HepG2 (cell line): ENCODE measurements at regions not wholly inside any gene's neighbourhood (a gene's known extent, or its start where the extent isn't known, plus 50 kb on each side); places are given as distances from the start of the nearest gene placed in this dataset.

Experiments used
- ATAC-seq: fragments of 200-7000 bp; cut with Tn5 transposase; 3 replicates; pipeline ENCODE4 v1.9.1; 2020; ENCODE audit warnings: mild to moderate bottlenecking, moderate library complexity
- BruUV-seq: library from RNA; stranded (reverse); fragments of 400-500 nt; replicated peaks from 2 replicates; lab custom pipeline; 2021; lab: Mats Ljungman, UMichigan
- CTCF ChIA-PET: fragments of 300-600 bp; formaldehyde crosslinking; extraction: SDS; loops from one replicate; lab custom pipeline; 2021; ENCODE audit warnings: low total read pairs, inconsistent platforms, low intra/inter-chr PET ratio; lab: Yijun Ruan, JAX
- POLR2A ChIA-PET: fragments of 350-600 bp; sonication (Branson Sonifier 250); formaldehyde crosslinking; loops from one replicate; lab custom pipeline; 2020; ENCODE audit warnings: antibody characterized with exemption, inconsistent platforms; lab: Yijun Ruan, JAX
- DNase-seq: peaks from one replicate; pipeline ENCODE4 v3.0.0-alpha.2; 2015; ENCODE audit warnings: low spot score
- FAIRE-seq: peaks from 3 replicates; lab custom pipeline; 2011; peaks lifted over from hg19 to GRCh38; lab: Jason Lieb, UNC
- H2AFZ ChIP-seq: one replicate; pipeline ENCODE4 v1.6.1; 2011; ENCODE audit warnings: low read length, inconsistent platforms
- H3K27ac ChIP-seq: fragments of 300-600 bp; 3 replicates; pipeline ENCODE4 v1.8.0; 2011; ENCODE audit warnings: mixed run types, mild to moderate bottlenecking, mixed read lengths, low read length, inconsistent platforms; ENCODE audit not compliant: insufficient read depth; ENCODE audit errors: extremely low read length
- H3K27me3 ChIP-seq, 2 experiments: fragments of 200-600 bp in 1 of 2; 2 replicates in 1 of 2; 3 replicates in 1 of 2; pipeline versions ENCODE4 v1.6.0 to v1.8.0; 2011; ENCODE audit warnings: low read length in 2 of 2, mild to moderate bottlenecking in 2 of 2, moderate library complexity in 2 of 2, inconsistent platforms in 1 of 2; ENCODE audit not compliant: insufficient read depth in 2 of 2, control insufficient read depth in 1 of 2
- H3K36me3 ChIP-seq, 2 experiments: fragments of 200-600 bp in 1 of 2; replicated peaks in 1 of 2; 2 replicates in 1 of 2; 3 replicates in 1 of 2; pipeline versions ENCODE4 v1.5.1 to v1.8.0; 2011; ENCODE audit warnings: low read length in 2 of 2, inconsistent platforms in 1 of 2; ENCODE audit not compliant: insufficient read depth in 2 of 2, control insufficient read depth in 1 of 2
- H3K4me1 ChIP-seq: 2 replicates; pipeline ENCODE4 v1.5.1; 2012; ENCODE audit warnings: low read length, inconsistent platforms; ENCODE audit not compliant: insufficient read depth
- H3K4me2 ChIP-seq: 2 replicates; pipeline ENCODE4 v1.6.0; 2011; ENCODE audit warnings: low read depth, low read length, inconsistent platforms
- H3K4me3 ChIP-seq, 3 experiments: fragments of 200-600 bp in 1 of 3; sonication (generic), shearing (Covaris generic) in 1 of 3; replicated peaks in 1 of 3; 2 replicates each; pipeline ENCODE4 v1.5.1; 2011 to 2016; ENCODE audit warnings: low read length in 3 of 3, inconsistent platforms in 2 of 3, low read depth in 2 of 3, mild to moderate bottlenecking in 2 of 3, control low read depth in 1 of 3, mixed read lengths in 1 of 3; ENCODE audit not compliant: insufficient read depth in 1 of 3
- H3K79me2 ChIP-seq: one replicate; pipeline ENCODE4 v1.6.1; 2011; ENCODE audit warnings: low read length, inconsistent platforms; ENCODE audit not compliant: insufficient read depth
- H3K9ac ChIP-seq: 2 replicates; pipeline ENCODE4 v1.6.0; 2011; ENCODE audit warnings: mild to moderate bottlenecking, low read depth, low read length, inconsistent platforms; ENCODE audit not compliant: insufficient read depth
- H3K9me3 ChIP-seq: 2 replicates; pipeline ENCODE4 v1.5.1; 2012; ENCODE audit warnings: mild to moderate bottlenecking, low read length
- H4K20me1 ChIP-seq: 2 replicates; pipeline ENCODE4 v1.6.0; 2011; ENCODE audit warnings: inconsistent platforms, mild to moderate bottlenecking, low read length, moderate library complexity; ENCODE audit not compliant: insufficient read depth
- HOXA7 ChIP-seq: sonication (generic); formaldehyde crosslinking; IDR thresholded peaks from 2 replicates; pipeline ENCODE4 v1.8.1; 2022; ENCODE audit warnings: mild to moderate bottlenecking, missing genetic modification reagents, moderate library complexity
- NR2C2 ChIP-seq: sonication (generic); formaldehyde crosslinking; IDR thresholded peaks from 2 replicates; pipeline ENCODE4 v1.4.0; 2020; ENCODE audit warnings: missing genetic modification reagents, mild to moderate bottlenecking, moderate library complexity, borderline replicate concordance
- RBFOX2 ChIP-seq: fragments of 200-400 bp; formaldehyde crosslinking; IDR thresholded peaks from 2 replicates; pipeline ENCODE4 v1.6.1; 2017; ENCODE audit warnings: low read depth, mild to moderate bottlenecking, low read length
- RXRB ChIP-seq: IDR thresholded peaks from 2 replicates; pipeline ENCODE4 v1.6.1; 2016; ENCODE audit warnings: borderline replicate concordance, missing genetic modification reagents, missing compliant biosample characterization
- TCF12 ChIP-seq, 2 experiments: fragments of 450-650 bp in 1 of 2; sonication (generic) in 1 of 2; formaldehyde crosslinking in 1 of 2; IDR thresholded peaks; 2 replicates each; pipeline versions ENCODE4 v1.6.1 to v1.8.0; 2017 to 2022; ENCODE audit warnings: antibody characterized with exemption in 1 of 2, mild to moderate bottlenecking in 1 of 2, missing genetic modification reagents in 1 of 2, moderate library complexity in 1 of 2
- ZNF143 ChIP-seq: sonication (generic); formaldehyde crosslinking; IDR thresholded peaks from 2 replicates; pipeline ENCODE4 v1.4.0; 2020; ENCODE audit warnings: missing genetic modification reagents
- ZNF296 ChIP-seq: sonication (generic); formaldehyde crosslinking; conservative IDR thresholded peaks from 2 replicates; pipeline ENCODE4 v1.5.0; 2020; ENCODE audit warnings: mild to moderate bottlenecking, missing genetic modification reagents
- ZNF337 ChIP-seq: sonication (generic); formaldehyde crosslinking; IDR thresholded peaks from 2 replicates; pipeline ENCODE4 v1.5.1; 2020; ENCODE audit warnings: missing genetic modification reagents, low read depth, mild to moderate bottlenecking, borderline replicate concordance
- ZNF619 ChIP-seq: sonication (generic); formaldehyde crosslinking; IDR thresholded peaks from 2 replicates; pipeline ENCODE4 v1.4.0; 2020; ENCODE audit warnings: mild to moderate bottlenecking, missing genetic modification reagents
- ZSCAN29 ChIP-seq: sonication (generic); formaldehyde crosslinking; conservative IDR thresholded peaks from 2 replicates; pipeline ENCODE4 v1.4.0; 2020; ENCODE audit warnings: mild to moderate bottlenecking, missing genetic modification reagents
- WGBS: methylation state at CpG from one replicate; pipeline ENCODE4 v1.1.6; 2017; ENCODE audit warnings: low lambda C conversion rate; 5-methylcytosine and 5-hydroxymethylcytosine counted together
- in situ Hi-C: cut with HindIII; loops from 2 replicates; pipeline ENCODE4 v1.10.0; 2017; ENCODE audit warnings: low pct_unique_long_range_greater_than_20kb; ENCODE audit not compliant: extremely low pct_ligation_motif_present
- intact Hi-C: fragments of 100-400 bp; cut with micrococcal nuclease; formaldehyde crosslinking; loops from one replicate; pipeline ENCODE4 v1.10.0; 2022; ENCODE audit not compliant: unreplicated experiment
- TF ChIP-seq, protein P1 (sequence below): sonication (generic); formaldehyde crosslinking; IDR thresholded peaks from 2 replicates; pipeline ENCODE4 v1.4.0; 2020; ENCODE audit warnings: mild to moderate bottlenecking, missing genetic modification reagents
- TF ChIP-seq, protein P2 (sequence below): sonication (generic); formaldehyde crosslinking; IDR thresholded peaks from 2 replicates; pipeline ENCODE4 v1.5.1; 2020; ENCODE audit warnings: mild to moderate bottlenecking, missing genetic modification reagents, moderate library complexity
- TF ChIP-seq, protein P3 (sequence below): IDR thresholded peaks from 2 replicates; pipeline ENCODE4 v1.6.1; 2018; ENCODE audit warnings: missing genetic modification reagents, mild to moderate bottlenecking, missing compliant biosample characterization
- TF ChIP-seq, protein P4 (sequence below): sonication (generic); formaldehyde crosslinking; IDR thresholded peaks from 2 replicates; pipeline ENCODE4 v1.4.0; 2020; ENCODE audit warnings: mild to moderate bottlenecking, missing genetic modification reagents, borderline replicate concordance

DNA sequence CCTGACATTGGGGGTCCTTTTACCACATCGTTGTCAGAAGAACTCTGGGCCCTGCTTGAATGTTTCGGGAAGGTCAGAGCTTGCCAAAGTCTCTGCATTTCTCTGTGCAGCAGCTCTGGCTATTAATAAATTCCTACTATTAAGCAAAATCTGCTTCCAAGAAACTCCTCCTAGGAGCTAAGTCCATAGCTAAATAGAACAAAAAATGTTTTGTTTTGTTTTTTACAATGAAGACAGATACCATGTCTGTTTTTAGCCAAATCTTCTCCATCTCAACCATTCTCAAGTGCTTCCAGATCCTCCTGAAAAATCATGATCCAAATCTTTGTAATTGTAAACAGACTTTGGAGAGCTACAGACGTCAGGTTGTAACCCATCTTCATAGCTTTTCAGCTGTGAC, 161.6 kb downstream of the SPATA18 start:
- DNase-seq (no peak), FAIRE-seq (no peak), ATAC-seq (no peak)
- Histone ChIP-seq H3K4me2 (no peak overlapping the region), H3K4me3 (no peak overlapping the region), H3K9me3 (no peaks in the 10 kb centered on the region), H3K79me2 (no peaks in the 10 kb centered on the region), H3K9ac (no peak overlapping the region), H3K27ac (no peak overlapping the region), H4K20me1 (no peaks in the 10 kb centered on the region), H3K4me1 (no peaks in the 10 kb centered on the region), H2AFZ (no peak overlapping the region), H3K27me3 (no peaks in the 10 kb centered on the region), H3K36me3 (no peaks in the 10 kb centered on the region)
- TF ChIP-seq, protein P1, sequence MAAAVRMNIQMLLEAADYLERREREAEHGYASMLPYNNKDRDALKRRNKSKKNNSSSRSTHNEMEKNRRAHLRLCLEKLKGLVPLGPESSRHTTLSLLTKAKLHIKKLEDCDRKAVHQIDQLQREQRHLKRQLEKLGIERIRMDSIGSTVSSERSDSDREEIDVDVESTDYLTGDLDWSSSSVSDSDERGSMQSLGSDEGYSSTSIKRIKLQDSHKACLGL (CRISPR knock-in tag) = no peak
- TF ChIP-seq, protein P2, sequence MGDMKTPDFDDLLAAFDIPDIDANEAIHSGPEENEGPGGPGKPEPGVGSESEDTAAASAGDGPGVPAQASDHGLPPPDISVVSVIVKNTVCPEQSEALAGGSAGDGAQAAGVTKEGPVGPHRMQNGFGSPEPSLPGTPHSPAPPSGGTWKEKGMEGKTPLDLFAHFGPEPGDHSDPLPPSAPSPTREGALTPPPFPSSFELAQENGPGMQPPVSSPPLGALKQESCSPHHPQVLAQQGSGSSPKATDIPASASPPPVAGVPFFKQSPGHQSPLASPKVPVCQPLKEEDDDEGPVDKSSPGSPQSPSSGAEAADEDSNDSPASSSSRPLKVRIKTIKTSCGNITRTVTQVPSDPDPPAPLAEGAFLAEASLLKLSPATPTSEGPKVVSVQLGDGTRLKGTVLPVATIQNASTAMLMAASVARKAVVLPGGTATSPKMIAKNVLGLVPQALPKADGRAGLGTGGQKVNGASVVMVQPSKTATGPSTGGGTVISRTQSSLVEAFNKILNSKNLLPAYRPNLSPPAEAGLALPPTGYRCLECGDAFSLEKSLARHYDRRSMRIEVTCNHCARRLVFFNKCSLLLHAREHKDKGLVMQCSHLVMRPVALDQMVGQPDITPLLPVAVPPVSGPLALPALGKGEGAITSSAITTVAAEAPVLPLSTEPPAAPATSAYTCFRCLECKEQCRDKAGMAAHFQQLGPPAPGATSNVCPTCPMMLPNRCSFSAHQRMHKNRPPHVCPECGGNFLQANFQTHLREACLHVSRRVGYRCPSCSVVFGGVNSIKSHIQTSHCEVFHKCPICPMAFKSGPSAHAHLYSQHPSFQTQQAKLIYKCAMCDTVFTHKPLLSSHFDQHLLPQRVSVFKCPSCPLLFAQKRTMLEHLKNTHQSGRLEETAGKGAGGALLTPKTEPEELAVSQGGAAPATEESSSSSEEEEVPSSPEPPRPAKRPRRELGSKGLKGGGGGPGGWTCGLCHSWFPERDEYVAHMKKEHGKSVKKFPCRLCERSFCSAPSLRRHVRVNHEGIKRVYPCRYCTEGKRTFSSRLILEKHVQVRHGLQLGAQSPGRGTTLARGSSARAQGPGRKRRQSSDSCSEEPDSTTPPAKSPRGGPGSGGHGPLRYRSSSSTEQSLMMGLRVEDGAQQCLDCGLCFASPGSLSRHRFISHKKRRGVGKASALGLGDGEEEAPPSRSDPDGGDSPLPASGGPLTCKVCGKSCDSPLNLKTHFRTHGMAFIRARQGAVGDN (CRISPR knock-in tag) = no peak
- TF ChIP-seq ZSCAN29 (no peak), ZNF619 (CRISPR knock-in tag) (no peak), ZNF296 (CRISPR knock-in tag) (no peak), ZNF337 (CRISPR knock-in tag) (no peak), TCF12 (IDR thresholded peaks at IDR 0.05) (no peak), TCF12 (CRISPR knock-in tag; IDR thresholded peaks at IDR 0.05) (no peak), RXRB (CRISPR knock-in tag) (no peak), HOXA7 (CRISPR knock-in tag) (no peak), ZNF143 (CRISPR knock-in tag) (no peak), NR2C2 (CRISPR knock-in tag) (no peak), RBFOX2 (no peak)
- TF ChIP-seq, protein P3, sequence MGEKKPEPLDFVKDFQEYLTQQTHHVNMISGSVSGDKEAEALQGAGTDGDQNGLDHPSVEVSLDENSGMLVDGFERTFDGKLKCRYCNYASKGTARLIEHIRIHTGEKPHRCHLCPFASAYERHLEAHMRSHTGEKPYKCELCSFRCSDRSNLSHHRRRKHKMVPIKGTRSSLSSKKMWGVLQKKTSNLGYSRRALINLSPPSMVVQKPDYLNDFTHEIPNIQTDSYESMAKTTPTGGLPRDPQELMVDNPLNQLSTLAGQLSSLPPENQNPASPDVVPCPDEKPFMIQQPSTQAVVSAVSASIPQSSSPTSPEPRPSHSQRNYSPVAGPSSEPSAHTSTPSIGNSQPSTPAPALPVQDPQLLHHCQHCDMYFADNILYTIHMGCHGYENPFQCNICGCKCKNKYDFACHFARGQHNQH = no peak
- TF ChIP-seq, protein P4, sequence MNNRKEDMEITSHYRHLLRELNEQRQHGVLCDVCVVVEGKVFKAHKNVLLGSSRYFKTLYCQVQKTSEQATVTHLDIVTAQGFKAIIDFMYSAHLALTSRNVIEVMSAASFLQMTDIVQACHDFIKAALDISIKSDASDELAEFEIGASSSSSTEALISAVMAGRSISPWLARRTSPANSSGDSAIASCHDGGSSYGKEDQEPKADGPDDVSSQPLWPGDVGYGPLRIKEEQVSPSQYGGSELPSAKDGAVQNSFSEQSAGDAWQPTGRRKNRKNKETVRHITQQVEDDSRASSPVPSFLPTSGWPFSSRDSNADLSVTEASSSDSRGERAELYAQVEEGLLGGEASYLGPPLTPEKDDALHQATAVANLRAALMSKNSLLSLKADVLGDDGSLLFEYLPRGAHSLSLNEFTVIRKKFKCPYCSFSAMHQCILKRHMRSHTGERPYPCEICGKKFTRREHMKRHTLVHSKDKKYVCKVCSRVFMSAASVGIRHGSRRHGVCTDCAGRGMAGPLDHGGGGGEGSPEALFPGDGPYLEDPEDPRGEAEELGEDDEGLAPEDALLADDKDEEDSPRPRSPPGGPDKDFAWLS (CRISPR knock-in tag) = no peak
- ChIA-PET POLR2A (no interaction called here), CTCF (no interaction called here)
- WGBS = 24% methylated on average over 3 of the region's 3 CpGs
- in situ Hi-C loops (no loop called here), intact Hi-C loops (no loop called here)
- no TSS peak for BruUV-seq
